HEK293 (cell line): ENCODE measurements at regions not wholly inside any gene's neighbourhood (a gene's known extent, or its start where the extent isn't known, plus 50 kb on each side); places are given as distances from the start of the nearest gene placed in this dataset.

ENCODE experiments used
- KLF10 ChIP-seq: fragments of 450-650 bp; IDR thresholded peaks from 2 replicates; pipeline ENCODE4 v1.5.1; 2018; ENCODE audit warnings: missing biosample characterization, mild to moderate bottlenecking, missing genetic modification characterization
- ZNF19 ChIP-seq: fragments of 450-650 bp; formaldehyde crosslinking; IDR thresholded peaks from 2 replicates; pipeline ENCODE4; 2016; ENCODE audit warnings: missing biosample characterization, missing genetic modification characterization, low read depth
- ZNF366 ChIP-seq: fragments of 450-650 bp; formaldehyde crosslinking; conservative IDR thresholded peaks from 2 replicates; pipeline ENCODE4 v1.5.1; 2016; ENCODE audit warnings: missing biosample characterization, missing genetic modification characterization
- ZNF501 ChIP-seq: fragments of 450-650 bp; formaldehyde crosslinking; IDR thresholded peaks from 2 replicates; pipeline ENCODE4 v1.5.1; 2016; ENCODE audit warnings: missing biosample characterization, missing genetic modification characterization
- ZNF660 ChIP-seq: fragments of 450-650 bp; IDR thresholded peaks from 2 replicates; pipeline ENCODE4 v1.5.1; 2018; ENCODE audit warnings: missing biosample characterization, mild to moderate bottlenecking, missing genetic modification characterization
- TF ChIP-seq, protein P1 (sequence below): fragments of 450-650 bp; formaldehyde crosslinking; IDR thresholded peaks from 2 replicates; pipeline ENCODE4 v1.5.1; 2016; ENCODE audit warnings: missing biosample characterization, missing genetic modification characterization
- TF ChIP-seq, protein P2 (sequence below): fragments of 450-650 bp; formaldehyde crosslinking; IDR thresholded peaks from 2 replicates; pipeline ENCODE4 v1.5.1; 2016; ENCODE audit warnings: missing biosample characterization, missing genetic modification characterization
- TF ChIP-seq, protein P3 (sequence below): fragments of 450-650 bp; formaldehyde crosslinking; IDR thresholded peaks from 2 replicates; pipeline ENCODE4 v1.5.1; 2016; ENCODE audit warnings: missing biosample characterization, missing genetic modification characterization
- TF ChIP-seq, protein P4 (sequence below): fragments of 450-650 bp; formaldehyde crosslinking; IDR thresholded peaks from 2 replicates; pipeline ENCODE4 v1.5.1; 2016; ENCODE audit warnings: missing biosample characterization, missing genetic modification characterization, borderline replicate concordance
- TF ChIP-seq, protein P5 (sequence below): fragments of 450-650 bp; formaldehyde crosslinking; optimal IDR thresholded peaks from 2 replicates; pipeline ENCODE3; 2016; ENCODE audit warnings: missing biosample characterization, mild to moderate bottlenecking, missing genetic modification characterization

DNA sequence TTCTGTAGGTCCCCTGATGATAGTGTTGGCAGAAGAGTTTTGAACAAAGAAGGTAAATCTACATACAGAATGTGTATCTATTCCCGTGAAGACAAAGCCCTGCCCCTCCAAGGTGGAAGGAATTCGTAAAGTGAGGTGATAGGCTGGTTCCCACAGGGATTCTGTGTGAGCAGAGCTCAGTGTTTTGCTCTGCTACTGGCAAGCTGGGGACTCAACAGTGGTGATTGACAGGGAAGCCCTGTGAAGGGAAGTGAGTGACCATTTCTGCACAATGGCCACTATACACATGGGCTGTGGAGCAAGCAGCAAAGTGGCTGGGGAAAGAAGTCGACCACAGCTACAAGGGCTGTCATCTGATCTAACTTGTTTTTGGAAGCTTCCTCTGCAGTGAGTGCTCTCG is 90.0 kb upstream of the LRRN2 start:
- TF ChIP-seq ZNF660 (tag by site-specific recombination) (no peak), ZNF19 (tag by site-specific recombination) (no peak), ZNF501 (tag by site-specific recombination) (no peak), KLF10 (tag by site-specific recombination) (no peak), ZNF366 (tag by site-specific recombination) (no peak)
- TF ChIP-seq, protein P1, sequence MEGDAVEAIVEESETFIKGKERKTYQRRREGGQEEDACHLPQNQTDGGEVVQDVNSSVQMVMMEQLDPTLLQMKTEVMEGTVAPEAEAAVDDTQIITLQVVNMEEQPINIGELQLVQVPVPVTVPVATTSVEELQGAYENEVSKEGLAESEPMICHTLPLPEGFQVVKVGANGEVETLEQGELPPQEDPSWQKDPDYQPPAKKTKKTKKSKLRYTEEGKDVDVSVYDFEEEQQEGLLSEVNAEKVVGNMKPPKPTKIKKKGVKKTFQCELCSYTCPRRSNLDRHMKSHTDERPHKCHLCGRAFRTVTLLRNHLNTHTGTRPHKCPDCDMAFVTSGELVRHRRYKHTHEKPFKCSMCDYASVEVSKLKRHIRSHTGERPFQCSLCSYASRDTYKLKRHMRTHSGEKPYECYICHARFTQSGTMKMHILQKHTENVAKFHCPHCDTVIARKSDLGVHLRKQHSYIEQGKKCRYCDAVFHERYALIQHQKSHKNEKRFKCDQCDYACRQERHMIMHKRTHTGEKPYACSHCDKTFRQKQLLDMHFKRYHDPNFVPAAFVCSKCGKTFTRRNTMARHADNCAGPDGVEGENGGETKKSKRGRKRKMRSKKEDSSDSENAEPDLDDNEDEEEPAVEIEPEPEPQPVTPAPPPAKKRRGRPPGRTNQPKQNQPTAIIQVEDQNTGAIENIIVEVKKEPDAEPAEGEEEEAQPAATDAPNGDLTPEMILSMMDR (tag by site-specific recombination), result no peak
- TF ChIP-seq, protein P2, sequence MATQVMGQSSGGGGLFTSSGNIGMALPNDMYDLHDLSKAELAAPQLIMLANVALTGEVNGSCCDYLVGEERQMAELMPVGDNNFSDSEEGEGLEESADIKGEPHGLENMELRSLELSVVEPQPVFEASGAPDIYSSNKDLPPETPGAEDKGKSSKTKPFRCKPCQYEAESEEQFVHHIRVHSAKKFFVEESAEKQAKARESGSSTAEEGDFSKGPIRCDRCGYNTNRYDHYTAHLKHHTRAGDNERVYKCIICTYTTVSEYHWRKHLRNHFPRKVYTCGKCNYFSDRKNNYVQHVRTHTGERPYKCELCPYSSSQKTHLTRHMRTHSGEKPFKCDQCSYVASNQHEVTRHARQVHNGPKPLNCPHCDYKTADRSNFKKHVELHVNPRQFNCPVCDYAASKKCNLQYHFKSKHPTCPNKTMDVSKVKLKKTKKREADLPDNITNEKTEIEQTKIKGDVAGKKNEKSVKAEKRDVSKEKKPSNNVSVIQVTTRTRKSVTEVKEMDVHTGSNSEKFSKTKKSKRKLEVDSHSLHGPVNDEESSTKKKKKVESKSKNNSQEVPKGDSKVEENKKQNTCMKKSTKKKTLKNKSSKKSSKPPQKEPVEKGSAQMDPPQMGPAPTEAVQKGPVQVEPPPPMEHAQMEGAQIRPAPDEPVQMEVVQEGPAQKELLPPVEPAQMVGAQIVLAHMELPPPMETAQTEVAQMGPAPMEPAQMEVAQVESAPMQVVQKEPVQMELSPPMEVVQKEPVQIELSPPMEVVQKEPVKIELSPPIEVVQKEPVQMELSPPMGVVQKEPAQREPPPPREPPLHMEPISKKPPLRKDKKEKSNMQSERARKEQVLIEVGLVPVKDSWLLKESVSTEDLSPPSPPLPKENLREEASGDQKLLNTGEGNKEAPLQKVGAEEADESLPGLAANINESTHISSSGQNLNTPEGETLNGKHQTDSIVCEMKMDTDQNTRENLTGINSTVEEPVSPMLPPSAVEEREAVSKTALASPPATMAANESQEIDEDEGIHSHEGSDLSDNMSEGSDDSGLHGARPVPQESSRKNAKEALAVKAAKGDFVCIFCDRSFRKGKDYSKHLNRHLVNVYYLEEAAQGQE (tag by site-specific recombination), result no peak
- TF ChIP-seq, protein P3, sequence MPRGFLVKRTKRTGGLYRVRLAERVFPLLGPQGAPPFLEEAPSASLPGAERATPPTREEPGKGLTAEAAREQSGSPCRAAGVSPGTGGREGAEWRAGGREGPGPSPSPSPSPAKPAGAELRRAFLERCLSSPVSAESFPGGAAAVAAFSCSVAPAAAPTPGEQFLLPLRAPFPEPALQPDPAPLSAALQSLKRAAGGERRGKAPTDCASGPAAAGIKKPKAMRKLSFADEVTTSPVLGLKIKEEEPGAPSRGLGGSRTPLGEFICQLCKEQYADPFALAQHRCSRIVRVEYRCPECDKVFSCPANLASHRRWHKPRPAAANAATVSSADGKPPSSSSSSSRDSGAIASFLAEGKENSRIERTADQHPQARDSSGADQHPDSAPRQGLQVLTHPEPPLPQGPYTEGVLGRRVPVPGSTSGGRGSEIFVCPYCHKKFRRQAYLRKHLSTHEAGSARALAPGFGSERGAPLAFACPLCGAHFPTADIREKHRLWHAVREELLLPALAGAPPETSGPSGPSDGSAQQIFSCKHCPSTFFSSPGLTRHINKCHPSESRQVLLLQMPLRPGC (tag by site-specific recombination), result no peak
- TF ChIP-seq, protein P4, sequence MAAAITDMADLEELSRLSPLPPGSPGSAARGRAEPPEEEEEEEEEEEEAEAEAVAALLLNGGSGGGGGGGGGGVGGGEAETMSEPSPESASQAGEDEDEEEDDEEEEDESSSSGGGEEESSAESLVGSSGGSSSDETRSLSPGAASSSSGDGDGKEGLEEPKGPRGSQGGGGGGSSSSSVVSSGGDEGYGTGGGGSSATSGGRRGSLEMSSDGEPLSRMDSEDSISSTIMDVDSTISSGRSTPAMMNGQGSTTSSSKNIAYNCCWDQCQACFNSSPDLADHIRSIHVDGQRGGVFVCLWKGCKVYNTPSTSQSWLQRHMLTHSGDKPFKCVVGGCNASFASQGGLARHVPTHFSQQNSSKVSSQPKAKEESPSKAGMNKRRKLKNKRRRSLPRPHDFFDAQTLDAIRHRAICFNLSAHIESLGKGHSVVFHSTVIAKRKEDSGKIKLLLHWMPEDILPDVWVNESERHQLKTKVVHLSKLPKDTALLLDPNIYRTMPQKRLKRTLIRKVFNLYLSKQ, result no peak
- TF ChIP-seq, protein P5, sequence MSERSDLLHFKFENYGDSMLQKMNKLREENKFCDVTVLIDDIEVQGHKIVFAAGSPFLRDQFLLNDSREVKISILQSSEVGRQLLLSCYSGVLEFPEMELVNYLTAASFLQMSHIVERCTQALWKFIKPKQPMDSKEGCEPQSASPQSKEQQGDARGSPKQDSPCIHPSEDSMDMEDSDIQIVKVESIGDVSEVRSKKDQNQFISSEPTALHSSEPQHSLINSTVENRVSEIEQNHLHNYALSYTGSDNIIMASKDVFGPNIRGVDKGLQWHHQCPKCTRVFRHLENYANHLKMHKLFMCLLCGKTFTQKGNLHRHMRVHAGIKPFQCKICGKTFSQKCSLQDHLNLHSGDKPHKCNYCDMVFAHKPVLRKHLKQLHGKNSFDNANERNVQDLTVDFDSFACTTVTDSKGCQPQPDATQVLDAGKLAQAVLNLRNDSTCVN (tag by site-specific recombination), result no peak
